ENCODE measurements at regions not wholly inside any gene's neighbourhood (a gene's known extent, or its start where the extent isn't known, plus 50 kb on each side); places are given as distances from the start of the nearest gene placed in this dataset.

DNA sequence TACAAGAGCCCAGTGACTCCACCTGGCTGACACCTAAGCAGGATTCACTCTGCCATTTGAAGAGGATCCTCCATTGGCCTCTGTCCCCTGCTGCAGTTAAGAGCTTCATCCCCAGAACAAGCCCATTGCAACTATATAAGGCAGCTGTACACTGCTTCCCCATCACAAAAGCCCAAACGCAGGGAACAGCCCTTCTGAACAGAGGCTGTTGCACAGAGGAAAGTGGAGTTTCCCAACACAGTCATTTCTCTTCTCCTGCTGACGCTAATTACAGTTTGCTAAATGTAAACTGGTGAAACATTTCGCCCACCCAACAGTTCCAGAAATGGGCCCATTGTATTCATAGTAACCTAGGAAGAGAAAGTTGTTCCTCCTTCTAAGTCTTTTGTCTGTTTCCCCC is 455.8 kb upstream of the DAB1 start:
- TF ChIP-seq, protein P1, sequence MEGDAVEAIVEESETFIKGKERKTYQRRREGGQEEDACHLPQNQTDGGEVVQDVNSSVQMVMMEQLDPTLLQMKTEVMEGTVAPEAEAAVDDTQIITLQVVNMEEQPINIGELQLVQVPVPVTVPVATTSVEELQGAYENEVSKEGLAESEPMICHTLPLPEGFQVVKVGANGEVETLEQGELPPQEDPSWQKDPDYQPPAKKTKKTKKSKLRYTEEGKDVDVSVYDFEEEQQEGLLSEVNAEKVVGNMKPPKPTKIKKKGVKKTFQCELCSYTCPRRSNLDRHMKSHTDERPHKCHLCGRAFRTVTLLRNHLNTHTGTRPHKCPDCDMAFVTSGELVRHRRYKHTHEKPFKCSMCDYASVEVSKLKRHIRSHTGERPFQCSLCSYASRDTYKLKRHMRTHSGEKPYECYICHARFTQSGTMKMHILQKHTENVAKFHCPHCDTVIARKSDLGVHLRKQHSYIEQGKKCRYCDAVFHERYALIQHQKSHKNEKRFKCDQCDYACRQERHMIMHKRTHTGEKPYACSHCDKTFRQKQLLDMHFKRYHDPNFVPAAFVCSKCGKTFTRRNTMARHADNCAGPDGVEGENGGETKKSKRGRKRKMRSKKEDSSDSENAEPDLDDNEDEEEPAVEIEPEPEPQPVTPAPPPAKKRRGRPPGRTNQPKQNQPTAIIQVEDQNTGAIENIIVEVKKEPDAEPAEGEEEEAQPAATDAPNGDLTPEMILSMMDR (IDR thresholded peaks at IDR 0.05; ENCODE audit: low read depth, low read length, missing control alignments) = no peak
- H3K4me3 ChIP-seq (ENCODE audit: low read depth, low read length) = no peak overlapping the region
- in situ Hi-C loops (cut with HindIII; ENCODE audit: low sequenced_read_pairs) = no loop called here
- DNase-seq (ENCODE audit: low read depth) = no peak

DNA sequence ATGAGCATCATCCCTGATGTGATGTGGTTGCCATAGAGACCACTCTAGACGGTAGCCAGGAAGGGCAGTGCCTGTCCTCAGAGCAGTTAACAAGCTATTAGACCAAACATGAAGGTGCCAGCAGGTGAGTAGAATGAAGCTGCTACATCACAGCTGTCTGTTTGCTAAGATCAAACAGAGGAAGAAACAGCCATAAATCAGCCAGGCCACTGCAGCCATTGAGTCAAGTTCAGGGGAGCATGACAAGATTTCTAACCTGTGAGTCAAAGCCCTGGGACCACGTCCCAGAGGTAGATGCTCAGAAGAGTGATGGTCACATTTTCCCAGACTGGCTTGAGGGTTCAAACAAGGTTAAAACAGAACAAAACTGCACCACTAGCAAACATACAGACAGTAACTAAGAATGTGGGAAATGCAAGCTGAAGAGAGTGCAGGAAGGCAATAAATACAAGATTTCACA is 450.6 kb upstream of the DAB1 start:
- peak; percentile 6 for DNase-seq (ENCODE audit: low read depth)
- H3K4me3 ChIP-seq (ENCODE audit: low read depth, low read length) = no peak overlapping the region
- in situ Hi-C loops (cut with HindIII; ENCODE audit: low sequenced_read_pairs) = no loop called here
- TF ChIP-seq, protein P1 (IDR thresholded peaks at IDR 0.05; ENCODE audit: low read depth, low read length, missing control alignments) = no peak

DNA sequence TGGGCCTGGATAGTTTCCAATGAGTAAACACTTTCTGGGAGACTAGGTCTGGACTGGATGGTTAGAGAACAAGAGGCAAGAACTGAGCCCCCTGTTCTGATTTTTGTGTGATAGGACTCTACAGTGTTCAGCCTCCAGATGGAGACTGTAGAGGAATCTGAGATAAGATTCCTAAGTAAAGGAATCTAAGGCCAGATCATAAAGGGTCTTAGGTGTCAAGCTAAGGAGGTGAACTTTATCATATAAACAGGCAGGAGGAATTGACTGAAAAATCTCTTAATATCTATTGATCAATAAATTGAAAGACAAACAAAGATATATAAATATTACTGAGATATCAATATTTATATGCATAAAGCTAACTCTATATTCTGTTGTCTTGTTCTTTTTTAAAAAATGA is 449.1 kb upstream of the DAB1 start:
- TF ChIP-seq, protein P1 (IDR thresholded peaks at IDR 0.05; ENCODE audit: low read depth, low read length, missing control alignments) = no peak
- no peak overlapping the region for H3K4me3 ChIP-seq (ENCODE audit: low read depth, low read length)
- in situ Hi-C loops (cut with HindIII; ENCODE audit: low sequenced_read_pairs) = no loop called here
- no peak for DNase-seq (ENCODE audit: low read depth)

DNA sequence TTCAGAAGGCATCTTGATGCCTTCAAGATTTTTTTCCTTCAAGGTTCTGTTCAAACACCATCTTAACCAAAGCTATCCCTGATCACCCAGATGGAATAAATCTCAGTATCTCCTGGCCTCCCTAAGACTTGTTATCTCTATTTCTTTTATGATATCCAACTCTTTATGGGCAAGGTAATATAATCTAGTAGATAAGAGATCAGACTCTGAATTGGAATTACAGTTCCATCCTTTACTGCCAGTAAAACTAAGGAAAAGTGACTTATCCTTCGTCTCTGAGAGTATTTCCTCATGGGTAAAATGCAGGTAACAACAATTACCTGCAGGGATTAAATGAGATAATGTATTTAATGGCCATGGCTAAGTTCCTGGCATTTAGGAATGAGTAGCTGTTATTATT is 445.0 kb upstream of the DAB1 start:
- TF ChIP-seq, protein P1 (IDR thresholded peaks at IDR 0.05; ENCODE audit: low read depth, low read length, missing control alignments) = no peak
- no peak overlapping the region for H3K4me3 ChIP-seq (ENCODE audit: low read depth, low read length)
- no peak for DNase-seq (ENCODE audit: low read depth)
- in situ Hi-C loops (cut with HindIII; ENCODE audit: low sequenced_read_pairs) = no loop called here

DNA sequence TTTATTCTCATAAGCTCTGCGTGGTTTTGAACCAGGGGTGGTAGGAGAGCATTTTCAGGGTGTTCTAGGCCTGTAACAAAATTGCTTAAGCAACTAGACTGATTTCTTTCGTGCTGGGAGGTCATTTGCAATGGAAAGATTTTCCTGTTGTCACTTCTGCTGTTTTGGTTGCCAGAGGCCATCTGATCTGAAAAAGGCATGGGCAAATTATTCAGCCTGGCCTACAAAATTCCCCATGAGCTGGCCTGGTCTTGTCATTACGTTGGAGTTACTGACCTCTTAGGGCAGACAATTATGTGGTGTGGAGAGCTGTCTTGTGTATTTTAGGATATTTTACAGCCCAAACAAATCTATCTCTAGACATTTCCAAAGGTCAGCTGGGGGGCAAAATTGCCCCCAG is 444.4 kb upstream of the DAB1 start:
- no peak overlapping the region for H3K4me3 ChIP-seq (ENCODE audit: low read depth, low read length)
- no peak for DNase-seq (ENCODE audit: low read depth)
- in situ Hi-C loops (cut with HindIII; ENCODE audit: low sequenced_read_pairs) = no loop called here
- TF ChIP-seq, protein P1 (IDR thresholded peaks at IDR 0.05; ENCODE audit: low read depth, low read length, missing control alignments) = no peak

DNA sequence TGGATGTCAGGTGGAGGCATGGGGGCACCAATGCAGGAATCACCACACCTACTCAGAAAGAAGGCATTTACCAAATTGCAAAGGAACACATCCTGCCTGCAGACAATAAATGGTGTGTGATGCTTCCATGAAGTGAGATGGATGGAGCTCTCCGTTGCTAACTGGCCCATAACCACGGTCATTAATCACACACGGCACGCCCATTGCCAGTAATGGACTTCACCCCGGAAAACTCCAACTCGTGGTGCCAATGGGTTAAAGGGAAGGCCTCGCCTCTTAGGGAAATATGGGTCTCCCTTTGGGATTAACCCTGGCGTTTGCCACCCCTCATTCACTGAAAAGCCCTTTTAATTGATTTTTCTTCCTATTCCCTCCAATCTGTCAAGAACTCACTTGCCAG is 443.1 kb upstream of the DAB1 start:
- DNase-seq (ENCODE audit: low read depth) = no peak
- in situ Hi-C loops (cut with HindIII; ENCODE audit: low sequenced_read_pairs) = no loop called here
- TF ChIP-seq, protein P1 (IDR thresholded peaks at IDR 0.05; ENCODE audit: low read depth, low read length, missing control alignments) = no peak
- H3K4me3 ChIP-seq (ENCODE audit: low read depth, low read length) = no peak overlapping the region

All from astrocyte of the cerebellum (primary cell).